ENCODE measurements at regions not wholly inside any gene's neighbourhood (a gene's known extent, or its start where the extent isn't known, plus 50 kb on each side); places are given as distances from the start of the nearest gene placed in this dataset.

GRCh38 chr11:97409141-97409540, 1019.3 kb downstream of the JRKL start:
- 87% methylated on average over 1 of the region's 1 CpG for WGBS
- DNase-seq (ENCODE audit: low read depth in 6 of 9, low spot score in 9 of 9): no peak
- H3K4me3 ChIP-seq (ENCODE audit: low read length in 2 of 2): no peak overlapping the region

GRCh38 chr11:97414801-97415200, 1025.0 kb downstream of the JRKL start:
- H3K4me1 ChIP-seq (ENCODE audit: control insufficient read depth in 2 of 2, insufficient read depth in 2 of 2, low read length in 2 of 2): no peaks in the 10 kb centered on the region
- no peak overlapping the region for H3K27ac ChIP-seq (ENCODE audit: low read depth in 1 of 2, low read length in 1 of 2)
- no peak for DNase-seq (ENCODE audit: low read depth in 6 of 9, low spot score in 9 of 9)
- WGBS: 76% methylated on average over 2 of the region's 2 CpGs
- no peak overlapping the region for H3K4me3 ChIP-seq (ENCODE audit: low read length in 2 of 2)
- no peaks in the 10 kb centered on the region for H3K36me3 ChIP-seq (ENCODE audit: control insufficient read depth in 2 of 2, insufficient read depth in 2 of 2, low read length in 1 of 2)
- H3K27me3 ChIP-seq (ENCODE audit: control insufficient read depth in 2 of 2, insufficient read depth in 1 of 2, low read length in 1 of 2): no peaks in the 10 kb centered on the region
- peaks cover 0 to 2% of the 10 kb centered on the region in 2 donors for H3K9me3 ChIP-seq (ENCODE audit: control insufficient read depth in 2 of 2, insufficient read depth in 1 of 2, low read length in 1 of 2)

More at GRCh38 chr11:97409141-97409540, 1019.3 kb downstream of the JRKL start:
- Histone ChIP-seq H3K27me3 (ENCODE audit: control insufficient read depth in 2 of 2, insufficient read depth in 1 of 2, low read length in 1 of 2) (no peaks in the 10 kb centered on the region), H3K4me1 (ENCODE audit: control insufficient read depth in 2 of 2, insufficient read depth in 2 of 2, low read length in 2 of 2) (no peaks in the 10 kb centered on the region), H3K9me3 (ENCODE audit: control insufficient read depth in 2 of 2, insufficient read depth in 1 of 2, low read length in 1 of 2) (peaks cover 0 to 14% of the 10 kb centered on the region in 2 donors), H3K36me3 (ENCODE audit: control insufficient read depth in 2 of 2, insufficient read depth in 2 of 2, low read length in 1 of 2) (no peaks in the 10 kb centered on the region), H3K27ac (ENCODE audit: low read depth in 1 of 2, low read length in 1 of 2) (no peak overlapping the region)

GRCh38 chr11:97419729-97420128, 1029.9 kb downstream of the JRKL start:
- Histone ChIP-seq H3K27ac (ENCODE audit: low read depth in 1 of 2, low read length in 1 of 2) (no peak overlapping the region), H3K27me3 (ENCODE audit: control insufficient read depth in 2 of 2, insufficient read depth in 1 of 2, low read length in 1 of 2) (no peaks in the 10 kb centered on the region), H3K4me3 (ENCODE audit: low read length in 2 of 2) (no peak overlapping the region), H3K4me1 (ENCODE audit: control insufficient read depth in 2 of 2, insufficient read depth in 2 of 2, low read length in 2 of 2) (no peaks in the 10 kb centered on the region), H3K36me3 (ENCODE audit: control insufficient read depth in 2 of 2, insufficient read depth in 2 of 2, low read length in 1 of 2) (no peaks in the 10 kb centered on the region), H3K9me3 (ENCODE audit: control insufficient read depth in 2 of 2, insufficient read depth in 1 of 2, low read length in 1 of 2) (no peaks in the 10 kb centered on the region)
- no peak for DNase-seq (ENCODE audit: low read depth in 6 of 9, low spot score in 9 of 9)

GRCh38 chr11:97428247-97428790, 1038.5 kb downstream of the JRKL start:
- no peak for DNase-seq (ENCODE audit: low read depth in 6 of 9, low spot score in 9 of 9)
- H3K9me3 ChIP-seq (ENCODE audit: control insufficient read depth in 2 of 2, insufficient read depth in 1 of 2, low read length in 1 of 2): no peaks in the 10 kb centered on the region
- H3K36me3 ChIP-seq (ENCODE audit: control insufficient read depth in 2 of 2, insufficient read depth in 2 of 2, low read length in 1 of 2): no peaks in the 10 kb centered on the region
- no peak overlapping the region for H3K27ac ChIP-seq (ENCODE audit: low read depth in 1 of 2, low read length in 1 of 2)
- H3K4me3 ChIP-seq (ENCODE audit: low read length in 2 of 2): no peak overlapping the region
- H3K27me3 ChIP-seq (ENCODE audit: control insufficient read depth in 2 of 2, insufficient read depth in 1 of 2, low read length in 1 of 2): no peaks in the 10 kb centered on the region
- no peaks in the 10 kb centered on the region for H3K4me1 ChIP-seq (ENCODE audit: control insufficient read depth in 2 of 2, insufficient read depth in 2 of 2, low read length in 2 of 2)
- 90% methylated on average over 2 of the region's 2 CpGs for WGBS

GRCh38 chr11:97430877-97431276, 1041.1 kb downstream of the JRKL start:
- Histone ChIP-seq H3K27ac (ENCODE audit: low read depth in 1 of 2, low read length in 1 of 2) (no peak overlapping the region), H3K9me3 (ENCODE audit: control insufficient read depth in 2 of 2, insufficient read depth in 1 of 2, low read length in 1 of 2) (no peaks in the 10 kb centered on the region), H3K27me3 (ENCODE audit: control insufficient read depth in 2 of 2, insufficient read depth in 1 of 2, low read length in 1 of 2) (no peaks in the 10 kb centered on the region), H3K4me1 (ENCODE audit: control insufficient read depth in 2 of 2, insufficient read depth in 2 of 2, low read length in 2 of 2) (no peaks in the 10 kb centered on the region), H3K36me3 (ENCODE audit: control insufficient read depth in 2 of 2, insufficient read depth in 2 of 2, low read length in 1 of 2) (no peaks in the 10 kb centered on the region), H3K4me3 (ENCODE audit: low read length in 2 of 2) (no peak overlapping the region)
- no peak for DNase-seq (ENCODE audit: low read depth in 6 of 9, low spot score in 9 of 9)
- WGBS: 27% methylated on average over 3 of the region's 3 CpGs

GRCh38 chr11:97432926-97433325, 1043.1 kb downstream of the JRKL start:
- no peaks in the 10 kb centered on the region for H3K27me3 ChIP-seq (ENCODE audit: control insufficient read depth in 2 of 2, insufficient read depth in 1 of 2, low read length in 1 of 2)
- H3K9me3 ChIP-seq (ENCODE audit: control insufficient read depth in 2 of 2, insufficient read depth in 1 of 2, low read length in 1 of 2): no peaks in the 10 kb centered on the region
- no peaks in the 10 kb centered on the region for H3K4me1 ChIP-seq (ENCODE audit: control insufficient read depth in 2 of 2, insufficient read depth in 2 of 2, low read length in 2 of 2)
- no peak for DNase-seq (ENCODE audit: low read depth in 6 of 9, low spot score in 9 of 9)
- H3K27ac ChIP-seq (ENCODE audit: low read depth in 1 of 2, low read length in 1 of 2): no peak overlapping the region
- WGBS: 90% methylated on average over 1 of the region's 1 CpG
- no peak overlapping the region for H3K4me3 ChIP-seq (ENCODE audit: low read length in 2 of 2)
- no peaks in the 10 kb centered on the region for H3K36me3 ChIP-seq (ENCODE audit: control insufficient read depth in 2 of 2, insufficient read depth in 2 of 2, low read length in 1 of 2)

- 71% methylated on average over 2 of the region's 2 CpGs for whole genome bisulfite sequencing
- Histone ChIP-seq H3K4me1 (ENCODE audit: control insufficient read depth in 2 of 2, insufficient read depth in 2 of 2, low read length in 2 of 2) (no peaks in the 10 kb centered on the region), H3K36me3 (ENCODE audit: control insufficient read depth in 2 of 2, insufficient read depth in 2 of 2, low read length in 1 of 2) (no peaks in the 10 kb centered on the region), H3K27ac (ENCODE audit: low read depth in 1 of 2, low read length in 1 of 2) (no peak overlapping the region), H3K4me3 (ENCODE audit: low read length in 2 of 2) (no peak overlapping the region), H3K9me3 (ENCODE audit: control insufficient read depth in 2 of 2, insufficient read depth in 1 of 2, low read length in 1 of 2) (no peaks in the 10 kb centered on the region), H3K27me3 (ENCODE audit: control insufficient read depth in 2 of 2, insufficient read depth in 1 of 2, low read length in 1 of 2) (no peaks in the 10 kb centered on the region)
- no peak for DNase-seq (ENCODE audit: low read depth in 6 of 9, low spot score in 9 of 9)
These were observed 1055.7 kb downstream of the JRKL start for GRCh38 chr11:97445561-97445960.

- DNase-seq (ENCODE audit: low read depth in 6 of 9, low spot score in 9 of 9): no peak
- Histone ChIP-seq H3K27me3 (ENCODE audit: control insufficient read depth in 2 of 2, insufficient read depth in 1 of 2, low read length in 1 of 2) (no peaks in the 10 kb centered on the region), H3K9me3 (ENCODE audit: control insufficient read depth in 2 of 2, insufficient read depth in 1 of 2, low read length in 1 of 2) (no peaks in the 10 kb centered on the region), H3K4me3 (ENCODE audit: low read length in 2 of 2) (no peak overlapping the region), H3K27ac (ENCODE audit: low read depth in 1 of 2, low read length in 1 of 2) (no peak overlapping the region), H3K4me1 (ENCODE audit: control insufficient read depth in 2 of 2, insufficient read depth in 2 of 2, low read length in 2 of 2) (no peaks in the 10 kb centered on the region), H3K36me3 (ENCODE audit: control insufficient read depth in 2 of 2, insufficient read depth in 2 of 2, low read length in 1 of 2) (no peaks in the 10 kb centered on the region)
- WGBS: over 99% methylated on average over 4 of the region's 4 CpGs
These were observed 1061.6 kb downstream of the JRKL start for GRCh38 chr11:97451441-97451840.

- no peak overlapping the region for H3K4me3 ChIP-seq (ENCODE audit: low read length in 2 of 2)
- no peaks in the 10 kb centered on the region for H3K4me1 ChIP-seq (ENCODE audit: control insufficient read depth in 2 of 2, insufficient read depth in 2 of 2, low read length in 2 of 2)
- no peaks in the 10 kb centered on the region for H3K9me3 ChIP-seq (ENCODE audit: control insufficient read depth in 2 of 2, insufficient read depth in 1 of 2, low read length in 1 of 2)
- WGBS: 18% methylated on average over 1 of the region's 1 CpG
- H3K36me3 ChIP-seq (ENCODE audit: control insufficient read depth in 2 of 2, insufficient read depth in 2 of 2, low read length in 1 of 2): no peaks in the 10 kb centered on the region
- DNase-seq (ENCODE audit: low read depth in 6 of 9, low spot score in 9 of 9): no peak
- H3K27me3 ChIP-seq (ENCODE audit: control insufficient read depth in 2 of 2, insufficient read depth in 1 of 2, low read length in 1 of 2): no peaks in the 10 kb centered on the region
- H3K27ac ChIP-seq (ENCODE audit: low read depth in 1 of 2, low read length in 1 of 2): no peak overlapping the region
These were observed 1065.2 kb downstream of the JRKL start for GRCh38 chr11:97454988-97455387.

- Histone ChIP-seq H3K27me3 (ENCODE audit: control insufficient read depth in 2 of 2, insufficient read depth in 1 of 2, low read length in 1 of 2) (no peaks in the 10 kb centered on the region), H3K4me3 (ENCODE audit: low read length in 2 of 2) (no peak overlapping the region), H3K4me1 (ENCODE audit: control insufficient read depth in 2 of 2, insufficient read depth in 2 of 2, low read length in 2 of 2) (no peaks in the 10 kb centered on the region), H3K36me3 (ENCODE audit: control insufficient read depth in 2 of 2, insufficient read depth in 2 of 2, low read length in 1 of 2) (no peaks in the 10 kb centered on the region), H3K27ac (ENCODE audit: low read depth in 1 of 2, low read length in 1 of 2) (no peak overlapping the region), H3K9me3 (ENCODE audit: control insufficient read depth in 2 of 2, insufficient read depth in 1 of 2, low read length in 1 of 2) (peaks cover 2 to 24% of the 10 kb centered on the region in 2 donors)
- DNase-seq (ENCODE audit: low read depth in 6 of 9, low spot score in 9 of 9): no peak
These were observed 1070.3 kb downstream of the JRKL start for GRCh38 chr11:97460091-97460490.
